ENCODE measurements at regions not wholly inside any gene's neighbourhood (a gene's known extent, or its start where the extent isn't known, plus 50 kb on each side); places are given as distances from the start of the nearest gene placed in this dataset.
"Not testable (repeated sequence)": the region's sequence is repeated elsewhere in the genome, so short reads cannot be mapped to it uniquely, and the experiment has no call there.

DNA sequence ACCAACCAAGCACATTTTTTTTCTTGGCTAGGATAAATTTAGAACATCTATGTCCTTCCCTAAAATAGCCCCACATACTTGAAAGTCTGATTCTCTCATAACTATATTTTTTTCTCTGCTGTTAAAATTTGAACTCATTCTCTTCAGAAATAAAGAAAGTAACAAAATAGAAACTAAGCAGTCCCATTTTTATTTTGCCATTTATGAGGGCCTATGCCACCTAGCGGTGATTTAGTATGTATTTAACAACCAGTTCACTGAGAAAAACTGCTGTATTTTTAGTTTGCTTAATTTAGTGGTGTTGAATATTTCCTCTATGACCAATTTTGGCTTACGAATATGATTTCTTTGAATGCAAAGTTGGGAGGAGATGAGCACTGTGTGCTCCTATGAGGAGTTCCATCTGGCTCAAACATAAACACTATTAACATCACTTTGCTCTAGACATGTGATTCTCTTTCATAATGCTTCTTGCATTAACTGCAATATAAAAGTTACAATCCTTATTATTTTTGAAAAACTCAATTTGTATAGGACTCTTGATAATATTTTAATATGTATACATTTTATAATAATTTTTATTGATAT, 116.6 kb downstream of the SYT15B start:
- not testable (repeated sequence) for H3K4me1 ChIP-seq (ENCODE audit: control insufficient read depth, insufficient read depth, low read length); H3K9me3 ChIP-seq (replicated peaks; ENCODE audit: control insufficient read depth, low read depth, low read length); H3K4me3 ChIP-seq (ENCODE audit: low read length); H3K27ac ChIP-seq (ENCODE audit: low read length); H3K27me3 ChIP-seq (ENCODE audit: control insufficient read depth, insufficient read depth, low read length); H3K36me3 ChIP-seq (ENCODE audit: control insufficient read depth, insufficient read depth, low read length)
- DNase-seq = peak; percentile 44
- WGBS (ENCODE audit: insufficient coverage) = no CpG with 5 or more reads among the region's 2 CpGs

DNA sequence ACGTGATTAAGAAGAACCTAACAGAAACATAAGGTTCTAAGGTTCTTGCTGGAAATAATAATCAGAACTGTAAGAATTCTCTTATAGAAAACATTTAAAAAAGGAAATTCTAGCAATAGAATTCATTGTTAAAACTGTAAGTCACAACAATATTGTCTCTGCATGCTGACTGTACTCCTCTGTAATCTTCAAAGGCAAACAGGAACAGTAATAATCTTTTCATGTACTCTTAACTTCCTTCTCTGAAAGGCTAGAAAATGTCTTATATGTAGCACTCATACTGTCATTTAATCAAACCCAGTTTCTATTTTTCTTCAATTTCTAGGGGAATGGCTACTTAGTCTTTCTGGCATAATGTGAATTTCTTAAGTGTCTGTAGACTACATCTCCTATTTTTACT, 103.5 kb upstream of the AGAP9 start:
- H3K27ac ChIP-seq (ENCODE audit: low read length); H3K9me3 ChIP-seq (replicated peaks; ENCODE audit: control insufficient read depth, low read depth, low read length); H3K36me3 ChIP-seq (ENCODE audit: control insufficient read depth, insufficient read depth, low read length); H3K27me3 ChIP-seq (ENCODE audit: control insufficient read depth, insufficient read depth, low read length); DNase-seq; H3K4me1 ChIP-seq (ENCODE audit: control insufficient read depth, insufficient read depth, low read length); H3K4me3 ChIP-seq (ENCODE audit: low read length): not testable (repeated sequence)
- no CpG with 5 or more reads among the region's 1 CpG for WGBS (ENCODE audit: insufficient coverage)

DNA sequence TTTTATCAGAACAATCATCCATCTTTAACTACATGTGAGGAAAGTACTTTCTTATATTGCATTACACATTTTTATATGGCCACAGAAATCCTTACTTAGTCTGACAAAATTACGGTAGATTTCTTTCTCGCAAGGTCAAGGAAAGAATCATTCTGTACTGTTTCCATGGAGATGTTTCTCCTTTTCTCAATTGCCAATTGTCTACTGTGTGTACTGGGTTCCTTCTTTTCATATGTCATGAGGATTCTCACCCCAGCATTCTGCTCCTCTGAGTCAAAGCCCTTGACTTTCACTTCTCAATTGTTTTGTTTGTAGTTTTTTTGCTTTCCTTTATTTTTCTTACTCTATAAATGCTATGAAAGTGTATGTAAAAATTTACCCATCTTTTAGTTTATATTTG, 99.3 kb upstream of the AGAP9 start:
- H3K36me3 ChIP-seq (ENCODE audit: control insufficient read depth, insufficient read depth, low read length); H3K4me1 ChIP-seq (ENCODE audit: control insufficient read depth, insufficient read depth, low read length); H3K4me3 ChIP-seq (ENCODE audit: low read length); H3K27me3 ChIP-seq (ENCODE audit: control insufficient read depth, insufficient read depth, low read length); DNase-seq; H3K27ac ChIP-seq (ENCODE audit: low read length); H3K9me3 ChIP-seq (replicated peaks; ENCODE audit: control insufficient read depth, low read depth, low read length): not testable (repeated sequence)
- no CpG with 5 or more reads among the region's 2 CpGs for WGBS (ENCODE audit: insufficient coverage)

DNA sequence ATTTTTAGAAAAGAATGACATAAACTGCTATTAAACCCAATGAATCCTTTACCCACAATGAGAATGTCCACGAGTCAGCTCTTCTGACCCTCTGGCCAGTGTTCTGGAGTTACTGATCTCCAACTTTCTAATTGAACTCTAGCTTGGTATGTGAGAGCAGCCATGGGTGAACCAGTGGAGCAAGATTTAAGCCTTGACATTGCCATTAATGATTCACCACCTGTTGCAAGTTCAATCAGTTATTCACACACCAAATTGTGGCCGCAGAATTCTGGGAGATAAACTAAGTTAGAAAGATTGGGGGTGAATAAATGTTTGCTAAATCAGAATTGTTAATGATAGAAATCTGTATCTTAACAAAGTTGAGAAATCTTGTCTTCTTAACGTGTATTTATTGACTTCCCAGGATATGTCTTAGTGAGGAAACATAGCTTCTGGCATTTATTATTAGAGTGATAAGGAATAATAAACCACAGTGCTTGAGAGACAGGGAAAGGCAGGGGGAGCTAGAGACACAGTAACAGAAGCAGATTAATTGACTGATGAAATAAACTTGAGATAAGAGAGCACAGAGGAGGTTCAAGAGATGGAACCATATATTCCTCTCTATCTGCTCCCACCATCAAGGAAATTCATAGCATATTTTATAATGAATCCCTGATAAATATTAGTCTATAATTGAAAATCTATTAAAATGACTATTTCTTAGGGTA, 96.0 kb upstream of the AGAP9 start:
- H3K9me3 ChIP-seq (replicated peaks; ENCODE audit: control insufficient read depth, low read depth, low read length); DNase-seq; H3K4me3 ChIP-seq (ENCODE audit: low read length); H3K36me3 ChIP-seq (ENCODE audit: control insufficient read depth, insufficient read depth, low read length); H3K4me1 ChIP-seq (ENCODE audit: control insufficient read depth, insufficient read depth, low read length); H3K27ac ChIP-seq (ENCODE audit: low read length); H3K27me3 ChIP-seq (ENCODE audit: control insufficient read depth, insufficient read depth, low read length): not testable (repeated sequence)
- WGBS (ENCODE audit: insufficient coverage) = no CpG with 5 or more reads among the region's 3 CpGs

DNA sequence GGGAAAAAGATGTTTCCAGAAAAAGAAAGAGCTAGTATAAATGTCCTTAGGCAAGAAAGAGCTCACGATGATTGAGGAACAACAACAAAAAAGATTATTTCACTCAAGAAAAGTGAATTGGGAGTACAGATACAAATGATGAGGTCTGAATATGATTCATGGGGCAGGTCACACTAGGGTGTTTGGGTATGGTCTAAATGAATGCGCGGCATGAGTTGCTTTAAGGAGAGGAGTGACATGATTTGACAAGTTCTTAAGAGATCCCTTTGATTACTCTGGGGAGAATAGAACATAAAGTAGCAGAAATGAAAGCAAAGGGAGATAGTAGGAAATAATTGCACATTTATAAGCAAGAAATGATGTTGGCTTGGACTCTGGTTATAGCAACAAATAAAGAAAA, 85.9 kb upstream of the AGAP9 start:
- not testable (repeated sequence) for H3K4me3 ChIP-seq (ENCODE audit: low read length); H3K27ac ChIP-seq (ENCODE audit: low read length); H3K36me3 ChIP-seq (ENCODE audit: control insufficient read depth, insufficient read depth, low read length); H3K27me3 ChIP-seq (ENCODE audit: control insufficient read depth, insufficient read depth, low read length); H3K9me3 ChIP-seq (replicated peaks; ENCODE audit: control insufficient read depth, low read depth, low read length); H3K4me1 ChIP-seq (ENCODE audit: control insufficient read depth, insufficient read depth, low read length); DNase-seq
- no CpG with 5 or more reads among the region's 3 CpGs for WGBS (ENCODE audit: insufficient coverage)

DNA sequence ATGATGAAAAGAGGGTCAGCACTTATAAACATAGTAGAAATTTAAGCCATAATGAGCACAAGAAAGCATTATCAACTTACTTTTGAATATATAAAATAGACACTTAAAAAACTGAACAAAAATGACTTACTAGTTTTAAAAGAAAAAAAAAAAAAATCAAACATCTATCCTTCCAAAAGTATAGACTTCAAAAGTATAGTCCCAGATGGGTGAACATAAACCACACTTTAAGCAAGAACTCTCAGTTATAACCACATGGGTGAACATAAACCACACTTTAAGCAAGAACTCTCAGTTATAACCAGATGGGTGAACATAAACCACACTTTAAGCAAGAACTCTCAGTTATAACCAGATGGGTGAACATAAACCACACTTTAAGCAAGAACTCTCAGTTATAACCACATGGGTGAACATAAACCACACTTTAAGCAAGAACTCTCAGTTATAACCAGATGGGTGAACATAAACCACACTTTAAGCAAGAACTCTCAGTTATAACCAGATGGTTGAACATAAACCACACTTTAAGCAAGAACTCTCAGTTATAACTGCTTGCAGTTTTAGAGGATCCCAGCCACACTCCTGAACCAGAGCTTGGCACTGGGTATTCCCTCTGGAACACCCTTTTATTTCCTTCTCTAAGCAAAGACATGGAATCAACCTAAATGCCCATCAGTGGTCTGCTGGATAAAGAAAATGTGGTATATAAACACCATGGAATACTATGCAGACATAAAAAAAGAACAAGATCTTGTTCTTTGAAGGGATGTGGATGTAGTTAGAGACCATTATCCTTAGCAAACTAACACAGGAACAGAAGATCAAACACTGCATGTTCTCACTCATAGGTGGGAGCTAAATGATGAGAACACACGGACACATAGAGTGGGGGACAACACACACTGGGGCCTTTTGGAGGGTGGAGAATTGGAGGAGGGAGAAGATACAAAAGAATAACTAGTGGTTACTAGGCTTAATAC, 82.6 kb upstream of the AGAP9 start:
- not testable (repeated sequence) for DNase-seq; H3K4me3 ChIP-seq (ENCODE audit: low read length); H3K4me1 ChIP-seq (ENCODE audit: control insufficient read depth, insufficient read depth, low read length); H3K36me3 ChIP-seq (ENCODE audit: control insufficient read depth, insufficient read depth, low read length); H3K27ac ChIP-seq (ENCODE audit: low read length); H3K9me3 ChIP-seq (replicated peaks; ENCODE audit: control insufficient read depth, low read depth, low read length); H3K27me3 ChIP-seq (ENCODE audit: control insufficient read depth, insufficient read depth, low read length)
- WGBS (ENCODE audit: insufficient coverage) = no CpG with 5 or more reads among the region's 1 CpG

DNA sequence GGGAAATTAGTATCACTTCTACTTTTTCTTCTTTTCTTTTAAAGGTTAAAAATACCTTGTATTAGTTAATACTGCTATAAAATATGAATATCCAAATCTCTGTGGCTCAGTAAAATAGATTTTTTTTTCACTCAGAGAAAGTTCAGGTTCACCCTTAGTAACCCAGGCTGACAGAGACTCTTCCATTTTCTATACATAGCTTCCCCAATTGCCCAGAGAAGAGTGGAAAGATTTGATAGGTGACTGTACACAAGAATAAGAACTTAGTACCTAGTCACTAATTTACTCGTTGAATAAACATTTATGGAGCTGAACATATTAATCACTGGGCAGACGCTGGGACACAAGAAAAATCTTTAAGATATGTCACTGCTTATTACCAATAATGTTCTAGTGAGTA, 77.2 kb upstream of the AGAP9 start:
- H3K4me1 ChIP-seq (ENCODE audit: control insufficient read depth, insufficient read depth, low read length); H3K27me3 ChIP-seq (ENCODE audit: control insufficient read depth, insufficient read depth, low read length): not testable (repeated sequence)
- WGBS (ENCODE audit: insufficient coverage) = no CpG with 5 or more reads among the region's 2 CpGs

DNA sequence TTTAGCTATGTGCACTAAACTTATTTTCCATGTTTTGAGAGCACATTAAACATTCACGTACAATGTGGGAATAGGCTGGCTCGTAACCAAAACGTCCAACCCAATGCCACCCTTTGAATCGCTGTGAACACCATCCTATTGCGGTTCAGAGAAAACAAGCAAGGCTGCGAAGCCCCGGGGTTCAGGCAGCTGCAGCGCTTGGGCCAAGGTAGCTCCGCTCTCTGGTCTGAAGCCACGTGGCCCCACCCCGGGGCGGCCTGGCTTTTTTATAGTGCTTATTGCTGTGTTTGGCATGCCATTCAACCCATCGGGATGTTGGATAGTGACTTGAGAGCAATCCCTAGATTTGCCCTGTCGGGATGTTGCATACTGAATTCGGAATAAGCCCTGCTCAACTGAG, 76.7 kb upstream of the AGAP9 start:
- no CpG with 5 or more reads among the region's 15 CpGs for WGBS (ENCODE audit: insufficient coverage)
- not testable (repeated sequence) for H3K9me3 ChIP-seq (replicated peaks; ENCODE audit: control insufficient read depth, low read depth, low read length); H3K36me3 ChIP-seq (ENCODE audit: control insufficient read depth, insufficient read depth, low read length); H3K4me3 ChIP-seq (ENCODE audit: low read length); H3K27ac ChIP-seq (ENCODE audit: low read length); DNase-seq; H3K27me3 ChIP-seq (ENCODE audit: control insufficient read depth, insufficient read depth, low read length); H3K4me1 ChIP-seq (ENCODE audit: control insufficient read depth, insufficient read depth, low read length)

More for the DNA sequence above, 77.2 kb upstream of the AGAP9 start:
- not testable (repeated sequence) for DNase-seq; H3K27ac ChIP-seq (ENCODE audit: low read length); H3K4me3 ChIP-seq (ENCODE audit: low read length); H3K36me3 ChIP-seq (ENCODE audit: control insufficient read depth, insufficient read depth, low read length); H3K9me3 ChIP-seq (replicated peaks; ENCODE audit: control insufficient read depth, low read depth, low read length)

DNA sequence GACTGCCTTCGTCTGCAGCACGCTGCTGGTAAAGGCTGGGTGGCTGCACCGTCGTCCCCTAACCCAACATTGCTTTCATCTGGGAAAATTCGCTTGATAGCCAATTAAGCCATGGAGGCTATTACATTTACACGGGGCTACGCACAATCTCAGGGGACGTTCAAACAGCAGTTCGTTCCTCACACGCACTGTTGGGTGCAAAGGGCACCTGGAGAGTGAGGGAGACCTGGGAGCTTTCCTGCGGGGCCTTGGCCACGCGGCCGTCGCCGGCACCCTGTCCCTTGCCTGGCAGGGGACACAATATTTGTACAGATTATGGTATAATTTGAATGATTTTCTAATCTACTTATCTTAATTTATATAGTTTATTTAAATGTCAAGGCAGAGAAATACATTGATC, 76.2 kb upstream of the AGAP9 start:
- not testable (repeated sequence) for H3K27ac ChIP-seq (ENCODE audit: low read length); H3K4me1 ChIP-seq (ENCODE audit: control insufficient read depth, insufficient read depth, low read length); H3K4me3 ChIP-seq (ENCODE audit: low read length); DNase-seq; H3K27me3 ChIP-seq (ENCODE audit: control insufficient read depth, insufficient read depth, low read length); H3K9me3 ChIP-seq (replicated peaks; ENCODE audit: control insufficient read depth, low read depth, low read length); H3K36me3 ChIP-seq (ENCODE audit: control insufficient read depth, insufficient read depth, low read length)
- 100% methylated on average over 1 of the region's 16 CpGs for WGBS (ENCODE audit: insufficient coverage)

DNA sequence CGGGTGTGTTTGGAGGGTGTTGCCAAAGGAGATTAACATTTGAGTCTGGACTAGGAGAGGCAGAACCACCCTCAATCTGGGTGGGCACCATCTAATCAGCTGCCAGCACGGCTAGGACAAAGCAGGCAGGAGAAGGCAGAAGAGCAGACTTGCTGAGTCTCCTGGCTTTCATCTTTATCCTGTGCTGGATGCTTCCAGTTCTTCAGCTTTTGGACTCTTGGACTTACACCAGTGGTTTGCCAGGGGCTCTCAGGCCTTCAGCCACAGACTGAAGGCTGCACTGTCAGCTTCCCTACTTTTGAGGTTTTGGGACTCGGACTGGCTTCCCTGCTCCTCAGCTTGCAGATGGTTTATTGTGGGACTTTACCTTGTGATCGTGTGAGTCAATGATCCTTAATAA, 70.4 kb upstream of the AGAP9 start:
- DNase-seq; H3K4me1 ChIP-seq (ENCODE audit: control insufficient read depth, insufficient read depth, low read length); H3K36me3 ChIP-seq (ENCODE audit: control insufficient read depth, insufficient read depth, low read length); H3K4me3 ChIP-seq (ENCODE audit: low read length); H3K9me3 ChIP-seq (replicated peaks; ENCODE audit: control insufficient read depth, low read depth, low read length); H3K27ac ChIP-seq (ENCODE audit: low read length); H3K27me3 ChIP-seq (ENCODE audit: control insufficient read depth, insufficient read depth, low read length): not testable (repeated sequence)
- whole genome bisulfite sequencing (ENCODE audit: insufficient coverage) = no CpG with 5 or more reads among the region's 4 CpGs
